D721Med (cell line): ENCODE measurements at regions not wholly inside any gene's neighbourhood (a gene's known extent, or its start where the extent isn't known, plus 50 kb on each side); places are given as distances from the start of the nearest gene placed in this dataset.
A peak's percentile ranks its signal among the peaks of the same experiment; 100 is the strongest.
"Not testable (repeated sequence)": the region's sequence is repeated elsewhere in the genome, so short reads cannot be mapped to it uniquely, and the experiment has no call there.

Experiments
- DNase-seq: peaks from one replicate; pipeline ENCODE4 v3.0.0; 2011; ENCODE audit warnings: low spot score; ENCODE audit not compliant: insufficient read length
- FAIRE-seq: peaks from 2 replicates; lab custom pipeline; 2011; peaks lifted over from hg19 to GRCh38; lab: Jason Lieb, UNC
- CTCF ChIP-seq: IDR thresholded peaks from 2 replicates; pipeline ENCODE4 v1.5.1; 2012; ENCODE audit warnings: mild to moderate bottlenecking, control low read depth; ENCODE audit not compliant: insufficient read depth; ENCODE audit errors: missing control alignments

- TF ChIP-seq CTCF: no peak
- DNase-seq: no peak
- no peak for FAIRE-seq
These were observed 133.7 kb downstream of the ATL2 start for GRCh38 chr2:38243186-38243880.

- DNase-seq (no peak), FAIRE-seq (no peak)
- no peak for TF ChIP-seq CTCF
These were observed 137.6 kb downstream of the ATL2 start for GRCh38 chr2:38239452-38239851.

- not testable (repeated sequence) for FAIRE-seq, DNase-seq
These were observed 138.4 kb downstream of the ATL2 start for GRCh38 chr2:38238705-38239104.

- FAIRE-seq (no peak), DNase-seq (no peak)
- TF ChIP-seq CTCF: no peak
These were observed 139.8 kb downstream of the ATL2 start for GRCh38 chr2:38237311-38237710.

- FAIRE-seq (no peak), DNase-seq (no peak)
- peak; percentile 6 for TF ChIP-seq CTCF
These were observed 143.7 kb downstream of the ATL2 start for GRCh38 chr2:38233231-38233983.

- DNase-seq (no peak), FAIRE-seq (no peak)
- TF ChIP-seq CTCF: no peak
These were observed 144.6 kb downstream of the ATL2 start for GRCh38 chr2:38232454-38232853.

GRCh38 chr2:38230756-38231155 lies 146.3 kb downstream of the ATL2 start:
- DNase-seq (no peak), FAIRE-seq (no peak)
- TF ChIP-seq CTCF: no peak
